ENCODE measurements at regions not wholly inside any gene's neighbourhood (a gene's known extent, or its start where the extent isn't known, plus 50 kb on each side); places are given as distances from the start of the nearest gene placed in this dataset.

GRCh38 chr1:38481871-38482826, 377.4 kb downstream of the RRAGC start:
- no peak for TF ChIP-seq CTCF (IDR thresholded peaks at IDR 0.05)
- no peak for TF ChIP-seq EZH2 (IDR thresholded peaks at IDR 0.05)
